Prostate gland (tissue), 2 donors: ENCODE measurements at regions not wholly inside any gene's neighbourhood (a gene's known extent, or its start where the extent isn't known, plus 50 kb on each side); places are given as distances from the start of the nearest gene placed in this dataset.

Source experiments
- DNase-seq: peaks from one replicate; pipeline ENCODE4 v3.0.0-alpha.2; 2019; ENCODE audit warnings: low spot score
- H3K27ac ChIP-seq, 2 donors: fragments of 200-600 bp; sonication (generic); 2 replicates each; pipeline ENCODE4 v1.5.1; 2017 to 2019
- H3K27me3 ChIP-seq: fragments of 200-600 bp; sonication (generic); replicated peaks from 2 replicates; pipeline ENCODE4 v1.5.1; 2019; ENCODE audit not compliant: insufficient read depth
- H3K36me3 ChIP-seq, 2 donors: fragments of 200-600 bp; sonication (generic); 1 replicate in 1 of 2; 2 replicates in 1 of 2; pipeline versions ENCODE4 v1.5.1 to v1.8.1; 2017 to 2019
- H3K4me1 ChIP-seq: fragments of 200-600 bp; sonication (generic); replicated peaks from 2 replicates; pipeline ENCODE4 v1.5.1; 2019
- H3K4me3 ChIP-seq, 2 donors: fragments of 200-600 bp; sonication (generic); 2 replicates each; pipeline ENCODE4 v1.5.1; 2017 to 2019
- H3K9me3 ChIP-seq: fragments of 200-600 bp; sonication (generic); 2 replicates; pipeline ENCODE4 v1.5.1; 2017
- POLR2A ChIP-seq: fragments of 450-650 bp; IDR thresholded peaks from one replicate; pipeline ENCODE4 v1.6.1; 2016; ENCODE audit warnings: antibody characterized with exemption, mild to moderate bottlenecking
- POLR2AphosphoS5 ChIP-seq: sonication (generic); formaldehyde crosslinking; IDR thresholded peaks from one replicate; pipeline ENCODE4 v1.6.1; 2017; ENCODE audit warnings: antibody characterized with exemption
- WGBS: methylation state at CpG from one replicate; pipeline ENCODE4 v1.1.5; 2018; 5-methylcytosine and 5-hydroxymethylcytosine counted together
- intact Hi-C: fragments of 100-400 bp; cut with DNase I; formaldehyde crosslinking; loops from one replicate; pipeline ENCODE4 v1.14.2; 2022
- TF ChIP-seq, protein P1 (sequence below), 4 experiments: fragments of 200-600 bp in 2 of 4; fragments of 450-650 bp in 2 of 4; sonication (generic) in 2 of 4; IDR thresholded peaks; 1 replicate in 3 of 4; 2 replicates in 1 of 4; pipeline ENCODE4 v1.5.1; 2016 to 2019; ENCODE audit warnings: antibody characterized with exemption in 4 of 4, mild to moderate bottlenecking in 2 of 4, moderate library complexity in 2 of 4

GRCh38 chrX:118221733-118222132 is 105.1 kb upstream of the KLHL13 start:
- Histone ChIP-seq H3K9me3 (no peaks in the 10 kb centered on the region), H3K27ac (no peak overlapping the region), H3K36me3 (no peaks in the 10 kb centered on the region), H3K4me3 (no peak overlapping the region), H3K4me1 (no peaks in the 10 kb centered on the region), H3K27me3 (no peaks in the 10 kb centered on the region)
- DNase-seq: no peak
- WGBS: 45% methylated on average over 3 of the region's 3 CpGs
- intact Hi-C loops: loop anchor here (10.0 kb wide), 1 partner anchor 227 kb away; no protein-coding TSS in a partner anchor
- TF ChIP-seq, protein P1, sequence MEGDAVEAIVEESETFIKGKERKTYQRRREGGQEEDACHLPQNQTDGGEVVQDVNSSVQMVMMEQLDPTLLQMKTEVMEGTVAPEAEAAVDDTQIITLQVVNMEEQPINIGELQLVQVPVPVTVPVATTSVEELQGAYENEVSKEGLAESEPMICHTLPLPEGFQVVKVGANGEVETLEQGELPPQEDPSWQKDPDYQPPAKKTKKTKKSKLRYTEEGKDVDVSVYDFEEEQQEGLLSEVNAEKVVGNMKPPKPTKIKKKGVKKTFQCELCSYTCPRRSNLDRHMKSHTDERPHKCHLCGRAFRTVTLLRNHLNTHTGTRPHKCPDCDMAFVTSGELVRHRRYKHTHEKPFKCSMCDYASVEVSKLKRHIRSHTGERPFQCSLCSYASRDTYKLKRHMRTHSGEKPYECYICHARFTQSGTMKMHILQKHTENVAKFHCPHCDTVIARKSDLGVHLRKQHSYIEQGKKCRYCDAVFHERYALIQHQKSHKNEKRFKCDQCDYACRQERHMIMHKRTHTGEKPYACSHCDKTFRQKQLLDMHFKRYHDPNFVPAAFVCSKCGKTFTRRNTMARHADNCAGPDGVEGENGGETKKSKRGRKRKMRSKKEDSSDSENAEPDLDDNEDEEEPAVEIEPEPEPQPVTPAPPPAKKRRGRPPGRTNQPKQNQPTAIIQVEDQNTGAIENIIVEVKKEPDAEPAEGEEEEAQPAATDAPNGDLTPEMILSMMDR (IDR thresholded peaks at IDR 0.05): no peak
- no peak for TF ChIP-seq POLR2AphosphoS5
- no peak for TF ChIP-seq POLR2A

- Histone ChIP-seq H3K4me1 (no peaks in the 10 kb centered on the region), H3K27me3 (no peaks in the 10 kb centered on the region), H3K36me3 (no peaks in the 10 kb centered on the region), H3K4me3 (no peak overlapping the region), H3K9me3 (no peaks in the 10 kb centered on the region), H3K27ac (no peak overlapping the region)
- no peak for DNase-seq
- intact Hi-C loops: loop anchor here (10.0 kb wide), 1 partner anchor 228 kb away; no protein-coding TSS in a partner anchor
- TF ChIP-seq, protein P1 (IDR thresholded peaks at IDR 0.05): no peak
Measured at GRCh38 chrX:118222421-118222820, 105.8 kb upstream of the KLHL13 start.

DNA sequence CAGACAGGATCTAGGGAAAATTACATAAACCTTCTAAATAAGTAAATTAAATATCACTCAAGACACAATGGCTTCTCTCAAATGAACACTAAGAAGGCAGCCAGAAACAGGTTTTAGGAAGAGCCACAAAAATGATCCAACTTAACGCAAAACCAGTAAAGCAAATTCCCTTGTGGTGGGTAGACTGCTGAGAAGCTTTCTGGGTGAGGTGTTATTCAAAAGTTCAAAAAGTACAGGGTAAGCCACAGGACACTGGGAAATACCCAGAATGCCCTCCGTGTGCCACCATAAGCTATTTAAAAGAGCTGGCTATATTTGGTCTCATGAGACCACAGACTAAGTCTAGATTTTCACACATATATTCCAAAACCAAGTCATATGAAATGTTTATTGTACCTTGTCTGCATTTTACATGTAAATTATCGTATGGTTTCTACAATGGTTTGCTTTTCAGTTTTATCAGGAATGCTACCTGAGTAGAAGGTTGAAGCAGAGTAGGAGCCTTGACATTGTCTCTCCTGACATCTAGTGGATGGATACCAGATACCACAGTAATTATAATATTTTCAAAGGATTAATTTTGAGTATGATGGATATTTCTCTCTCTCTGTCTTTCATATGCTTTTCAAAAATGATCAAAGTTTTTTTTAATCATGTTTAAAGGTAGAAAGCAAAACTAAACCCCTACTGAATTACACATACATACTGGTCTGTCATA is 109.3 kb upstream of the KLHL13 start:
- no peak for DNase-seq
- 26% methylated on average over 3 of the region's 3 CpGs for WGBS
- Histone ChIP-seq H3K4me3 (no peak overlapping the region), H3K9me3 (no peaks in the 10 kb centered on the region), H3K27ac (no peak overlapping the region), H3K27me3 (no peaks in the 10 kb centered on the region), H3K4me1 (no peaks in the 10 kb centered on the region), H3K36me3 (no peaks in the 10 kb centered on the region)
- intact Hi-C loops: loop anchor here (10.0 kb wide), 1 partner anchor 231 kb away; no protein-coding TSS in a partner anchor
- TF ChIP-seq POLR2A: no peak
- TF ChIP-seq, protein P1 (IDR thresholded peaks at IDR 0.05): peak in 3 of 4 experiments; percentile 17 to 65 (median 60)

DNA sequence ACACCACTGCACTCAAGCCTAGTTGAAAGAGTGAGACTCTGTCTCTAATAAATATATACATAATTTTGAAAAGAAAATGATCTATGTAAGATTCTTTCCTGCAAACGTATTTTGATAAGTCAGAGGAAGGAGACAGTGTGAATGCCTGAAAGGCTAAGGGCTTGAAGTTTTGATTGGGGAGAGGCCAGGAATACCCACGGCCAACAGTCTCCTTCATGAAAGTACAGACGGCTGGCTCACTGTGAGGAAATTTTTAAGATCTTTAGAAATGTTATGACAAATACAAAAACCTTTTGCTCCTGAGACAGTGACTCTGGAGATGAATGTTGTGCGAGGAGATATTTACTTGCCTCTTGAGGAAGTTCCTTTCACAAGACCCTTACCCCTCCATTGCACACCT is 111.4 kb upstream of the KLHL13 start:
- Histone ChIP-seq H3K27ac (no peak overlapping the region), H3K4me1 (no peaks in the 10 kb centered on the region), H3K36me3 (no peaks in the 10 kb centered on the region), H3K9me3 (no peaks in the 10 kb centered on the region), H3K4me3 (no peak overlapping the region), H3K27me3 (no peaks in the 10 kb centered on the region)
- TF ChIP-seq, protein P1 (IDR thresholded peaks at IDR 0.05): no peak
- intact Hi-C loops: loop anchor here (10.0 kb wide), 1 partner anchor 233 kb away; no protein-coding TSS in a partner anchor
- no peak for DNase-seq
- WGBS: 48% methylated on average over 4 of the region's 4 CpGs

GRCh38 chrX:118228456-118228855 is 111.8 kb upstream of the KLHL13 start:
- DNase-seq: no peak
- H3K36me3 ChIP-seq: no peaks in the 10 kb centered on the region
- no peaks in the 10 kb centered on the region for H3K9me3 ChIP-seq
- 75% methylated on average over 1 of the region's 1 CpG for WGBS
- no peak overlapping the region for H3K4me3 ChIP-seq
- no peaks in the 10 kb centered on the region for H3K4me1 ChIP-seq
- intact Hi-C loops: loop anchor here (10.0 kb wide), 1 partner anchor 234 kb away; no protein-coding TSS in a partner anchor
- no peak overlapping the region for H3K27ac ChIP-seq
- no peaks in the 10 kb centered on the region for H3K27me3 ChIP-seq
- no peak for TF ChIP-seq POLR2AphosphoS5
- no peak for TF ChIP-seq POLR2A
- TF ChIP-seq, protein P1 (IDR thresholded peaks at IDR 0.05): no peak
